ENCODE measurements at regions not wholly inside any gene's neighbourhood (a gene's known extent, or its start where the extent isn't known, plus 50 kb on each side); places are given as distances from the start of the nearest gene placed in this dataset.

DNA sequence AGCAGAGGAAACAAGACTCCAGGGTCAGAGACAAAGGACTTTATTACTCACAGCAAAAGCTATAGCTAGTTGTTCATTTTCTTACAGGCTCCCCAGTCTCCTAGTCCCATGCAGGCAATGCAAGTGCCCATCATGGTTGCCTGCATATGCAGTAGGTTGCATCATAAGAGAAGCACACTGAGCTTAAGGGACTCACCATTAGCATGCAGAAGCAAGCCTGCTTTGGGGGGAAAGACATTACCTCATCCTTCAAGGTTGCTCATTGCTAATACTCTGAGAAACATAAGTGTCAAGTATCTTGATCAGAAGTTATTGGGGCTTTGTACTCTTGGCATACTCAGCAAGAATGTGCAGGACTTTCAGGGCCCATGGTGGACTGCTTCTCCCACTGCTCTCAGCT lies 114.6 kb upstream of the CCDC68 start:
- TF ChIP-seq, protein P1, sequence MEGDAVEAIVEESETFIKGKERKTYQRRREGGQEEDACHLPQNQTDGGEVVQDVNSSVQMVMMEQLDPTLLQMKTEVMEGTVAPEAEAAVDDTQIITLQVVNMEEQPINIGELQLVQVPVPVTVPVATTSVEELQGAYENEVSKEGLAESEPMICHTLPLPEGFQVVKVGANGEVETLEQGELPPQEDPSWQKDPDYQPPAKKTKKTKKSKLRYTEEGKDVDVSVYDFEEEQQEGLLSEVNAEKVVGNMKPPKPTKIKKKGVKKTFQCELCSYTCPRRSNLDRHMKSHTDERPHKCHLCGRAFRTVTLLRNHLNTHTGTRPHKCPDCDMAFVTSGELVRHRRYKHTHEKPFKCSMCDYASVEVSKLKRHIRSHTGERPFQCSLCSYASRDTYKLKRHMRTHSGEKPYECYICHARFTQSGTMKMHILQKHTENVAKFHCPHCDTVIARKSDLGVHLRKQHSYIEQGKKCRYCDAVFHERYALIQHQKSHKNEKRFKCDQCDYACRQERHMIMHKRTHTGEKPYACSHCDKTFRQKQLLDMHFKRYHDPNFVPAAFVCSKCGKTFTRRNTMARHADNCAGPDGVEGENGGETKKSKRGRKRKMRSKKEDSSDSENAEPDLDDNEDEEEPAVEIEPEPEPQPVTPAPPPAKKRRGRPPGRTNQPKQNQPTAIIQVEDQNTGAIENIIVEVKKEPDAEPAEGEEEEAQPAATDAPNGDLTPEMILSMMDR (IDR thresholded peaks at IDR 0.05 in 2 of 3, conservative IDR thresholded peaks at IDR 0.05 in 1 of 3; ENCODE audit: borderline replicate concordance in 1 of 3, insufficient read depth in 1 of 3, low read depth in 2 of 3, low read length in 2 of 3), result no peak
- TF ChIP-seq JUND (IDR thresholded peaks at IDR 0.05) (no peak), YY1 (IDR thresholded peaks at IDR 0.05; ENCODE audit: extremely low read depth, insufficient replicate concordance, low read depth, low read length) (no peak), POLR2A (IDR thresholded peaks at IDR 0.05; ENCODE audit: borderline replicate concordance, extremely low read depth, insufficient read depth, insufficient read length) (no peak), FOSL1 (IDR thresholded peaks at IDR 0.05; ENCODE audit: low read depth) (no peak), RAD21 (IDR thresholded peaks at IDR 0.05; ENCODE audit: low read depth) (no peak), EZH2 (IDR thresholded peaks at IDR 0.05) (no peak), SIN3A (IDR thresholded peaks at IDR 0.05; ENCODE audit: low read depth) (no peak), ZNF274 (IDR thresholded peaks at IDR 0.05; ENCODE audit: low read depth, low read length) (no peak), EGR1 (IDR thresholded peaks at IDR 0.05; ENCODE audit: low read depth) (no peak), CEBPB (IDR thresholded peaks at IDR 0.05; ENCODE audit: low read depth) (no peak)
- TF ChIP-seq, protein P2, sequence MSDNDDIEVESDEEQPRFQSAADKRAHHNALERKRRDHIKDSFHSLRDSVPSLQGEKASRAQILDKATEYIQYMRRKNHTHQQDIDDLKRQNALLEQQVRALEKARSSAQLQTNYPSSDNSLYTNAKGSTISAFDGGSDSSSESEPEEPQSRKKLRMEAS (IDR thresholded peaks at IDR 0.05), result no peak
- TF ChIP-seq, protein P3, sequence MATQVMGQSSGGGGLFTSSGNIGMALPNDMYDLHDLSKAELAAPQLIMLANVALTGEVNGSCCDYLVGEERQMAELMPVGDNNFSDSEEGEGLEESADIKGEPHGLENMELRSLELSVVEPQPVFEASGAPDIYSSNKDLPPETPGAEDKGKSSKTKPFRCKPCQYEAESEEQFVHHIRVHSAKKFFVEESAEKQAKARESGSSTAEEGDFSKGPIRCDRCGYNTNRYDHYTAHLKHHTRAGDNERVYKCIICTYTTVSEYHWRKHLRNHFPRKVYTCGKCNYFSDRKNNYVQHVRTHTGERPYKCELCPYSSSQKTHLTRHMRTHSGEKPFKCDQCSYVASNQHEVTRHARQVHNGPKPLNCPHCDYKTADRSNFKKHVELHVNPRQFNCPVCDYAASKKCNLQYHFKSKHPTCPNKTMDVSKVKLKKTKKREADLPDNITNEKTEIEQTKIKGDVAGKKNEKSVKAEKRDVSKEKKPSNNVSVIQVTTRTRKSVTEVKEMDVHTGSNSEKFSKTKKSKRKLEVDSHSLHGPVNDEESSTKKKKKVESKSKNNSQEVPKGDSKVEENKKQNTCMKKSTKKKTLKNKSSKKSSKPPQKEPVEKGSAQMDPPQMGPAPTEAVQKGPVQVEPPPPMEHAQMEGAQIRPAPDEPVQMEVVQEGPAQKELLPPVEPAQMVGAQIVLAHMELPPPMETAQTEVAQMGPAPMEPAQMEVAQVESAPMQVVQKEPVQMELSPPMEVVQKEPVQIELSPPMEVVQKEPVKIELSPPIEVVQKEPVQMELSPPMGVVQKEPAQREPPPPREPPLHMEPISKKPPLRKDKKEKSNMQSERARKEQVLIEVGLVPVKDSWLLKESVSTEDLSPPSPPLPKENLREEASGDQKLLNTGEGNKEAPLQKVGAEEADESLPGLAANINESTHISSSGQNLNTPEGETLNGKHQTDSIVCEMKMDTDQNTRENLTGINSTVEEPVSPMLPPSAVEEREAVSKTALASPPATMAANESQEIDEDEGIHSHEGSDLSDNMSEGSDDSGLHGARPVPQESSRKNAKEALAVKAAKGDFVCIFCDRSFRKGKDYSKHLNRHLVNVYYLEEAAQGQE (IDR thresholded peaks at IDR 0.05; ENCODE audit: low read depth), result no peak
- TF ChIP-seq, protein P4, sequence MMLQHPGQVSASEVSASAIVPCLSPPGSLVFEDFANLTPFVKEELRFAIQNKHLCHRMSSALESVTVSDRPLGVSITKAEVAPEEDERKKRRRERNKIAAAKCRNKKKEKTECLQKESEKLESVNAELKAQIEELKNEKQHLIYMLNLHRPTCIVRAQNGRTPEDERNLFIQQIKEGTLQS (IDR thresholded peaks at IDR 0.05), result no peak

All from HCT116 (cell line).